IPS-20b (cell line): ENCODE measurements at regions not wholly inside any gene's neighbourhood (a gene's known extent, or its start where the extent isn't known, plus 50 kb on each side); places are given as distances from the start of the nearest gene placed in this dataset.
A peak's percentile ranks its signal among the peaks of the same experiment; 100 is the strongest.
"Not testable (repeated sequence)": the region's sequence is repeated elsewhere in the genome, so short reads cannot be mapped to it uniquely, and the experiment has no call there.

Source experiments
- H3K27ac ChIP-seq: one replicate; pipeline ENCODE4 v1.5.1; 2013; ENCODE audit warnings: low read length
- H3K27me3 ChIP-seq: 2 replicates; pipeline ENCODE4 v1.6.1; 2013; ENCODE audit warnings: mild to moderate bottlenecking, low read length, inconsistent platforms; ENCODE audit not compliant: insufficient read depth
- H3K36me3 ChIP-seq: 2 replicates; pipeline ENCODE4 v1.6.1; 2013; ENCODE audit warnings: low read depth, mild to moderate bottlenecking, inconsistent platforms, low read length, moderate library complexity; ENCODE audit not compliant: insufficient read depth
- H3K4me1 ChIP-seq: 2 replicates; pipeline ENCODE4 v1.6.1; 2013; ENCODE audit warnings: mild to moderate bottlenecking, control low read depth, inconsistent platforms, low read length, moderate library complexity; ENCODE audit not compliant: insufficient read depth
- H3K4me3 ChIP-seq: 2 replicates; pipeline ENCODE4 v1.5.1; 2013; ENCODE audit warnings: mild to moderate bottlenecking, low read length, inconsistent platforms
- H3K9ac ChIP-seq: 2 replicates; pipeline ENCODE4 v1.6.1; 2013; ENCODE audit warnings: low read depth, mild to moderate bottlenecking, inconsistent platforms, low read length, moderate library complexity
- H3K9me3 ChIP-seq: 2 replicates; pipeline ENCODE4 v1.6.1; 2013; ENCODE audit warnings: mild to moderate bottlenecking, low read depth, low read length, inconsistent platforms; ENCODE audit not compliant: insufficient read depth

GRCh38 chrY:7292113-7292512 lies 380.6 kb upstream of the AMELY start:
- Histone ChIP-seq H3K4me1 (peaks cover 5% of the 10 kb centered on the region; the same call in 1 of the 2 replicates), H3K27ac (no peak overlapping the region), H3K36me3 (peaks cover 7% of the 10 kb centered on the region; the same call in 1 of the 2 replicates), H3K9ac (no peak overlapping the region), H3K27me3 (no peaks in the 10 kb centered on the region), H3K9me3 (no peaks in the 10 kb centered on the region), H3K4me3 (no peak overlapping the region)

GRCh38 chrY:7289889-7290833 lies 378.6 kb upstream of the AMELY start:
- Histone ChIP-seq H3K4me1 (peaks cover 5% of the 10 kb centered on the region; the same call in 1 of the 2 replicates), H3K27me3 (no peaks in the 10 kb centered on the region), H3K36me3 (peaks cover 12% of the 10 kb centered on the region), H3K4me3 (no peak overlapping the region), H3K9me3 (no peaks in the 10 kb centered on the region), H3K27ac (no peak overlapping the region), H3K9ac (no peak overlapping the region)

GRCh38 chrY:7288611-7289010 lies 377.1 kb upstream of the AMELY start:
- H3K27me3 ChIP-seq, result no peaks in the 10 kb centered on the region
- no peak overlapping the region for H3K27ac ChIP-seq
- H3K4me3 ChIP-seq, result no peak overlapping the region
- H3K36me3 ChIP-seq, result peaks cover 25% of the 10 kb centered on the region
- H3K9me3 ChIP-seq, result no peaks in the 10 kb centered on the region
- H3K9ac ChIP-seq, result no peak overlapping the region
- H3K4me1 ChIP-seq, result peaks cover 5% of the 10 kb centered on the region; the same call in 1 of the 2 replicates

GRCh38 chrY:7287963-7288362 lies 376.4 kb upstream of the AMELY start:
- not testable (repeated sequence) for H3K27ac ChIP-seq, H3K4me1 ChIP-seq

GRCh38 chrY:7285388-7285787 lies 373.8 kb upstream of the AMELY start:
- peaks cover 21% of the 10 kb centered on the region for H3K36me3 ChIP-seq
- H3K4me1 ChIP-seq, result peaks cover 5% of the 10 kb centered on the region; the same call in 1 of the 2 replicates
- H3K9ac ChIP-seq, result no peak overlapping the region
- no peaks in the 10 kb centered on the region for H3K27me3 ChIP-seq
- H3K4me3 ChIP-seq, result no peak overlapping the region
- no peaks in the 10 kb centered on the region for H3K9me3 ChIP-seq
- no peak overlapping the region for H3K27ac ChIP-seq

More at GRCh38 chrY:7287963-7288362, 376.4 kb upstream of the AMELY start:
- not testable (repeated sequence) for H3K9me3 ChIP-seq, H3K27me3 ChIP-seq, H3K4me3 ChIP-seq, H3K9ac ChIP-seq
- H3K36me3 ChIP-seq, result peaks cover 27% of the 10 kb centered on the region

GRCh38 chrY:7283001-7283400 lies 371.4 kb upstream of the AMELY start:
- Histone ChIP-seq H3K4me3 (no peak overlapping the region), H3K9ac (no peak overlapping the region), H3K36me3 (peaks cover 20% of the 10 kb centered on the region), H3K9me3 (no peaks in the 10 kb centered on the region), H3K4me1 (peaks cover 9% of the 10 kb centered on the region; the same call in 1 of the 2 replicates), H3K27ac (no peak overlapping the region), H3K27me3 (no peaks in the 10 kb centered on the region)

- H3K4me3 ChIP-seq, H3K9ac ChIP-seq, H3K27me3 ChIP-seq, H3K27ac ChIP-seq, H3K9me3 ChIP-seq: not testable (repeated sequence)
- Histone ChIP-seq H3K4me1 (peaks cover 11% of the 10 kb centered on the region; the same call in 1 of the 2 replicates), H3K36me3 (peaks cover 16% of the 10 kb centered on the region)
Observed at GRCh38 chrY:7280151-7280740, 368.7 kb upstream of the AMELY start.

GRCh38 chrY:7275751-7276150 lies 364.2 kb upstream of the AMELY start:
- Histone ChIP-seq H3K9me3 (no peaks in the 10 kb centered on the region), H3K4me1 (peaks cover 14% of the 10 kb centered on the region; the same call in 1 of the 2 replicates), H3K4me3 (peak overlapping the region; percentile 72), H3K27ac (no peak overlapping the region), H3K9ac (no peak overlapping the region; the same call in 1 of the 2 replicates), H3K27me3 (no peaks in the 10 kb centered on the region; the same call in 1 of the 2 replicates), H3K36me3 (no peaks in the 10 kb centered on the region)

- no peaks in the 10 kb centered on the region; the same call in 1 of the 2 replicates for H3K27me3 ChIP-seq
- no peaks in the 10 kb centered on the region for H3K9me3 ChIP-seq
- no peaks in the 10 kb centered on the region for H3K36me3 ChIP-seq
- H3K4me1 ChIP-seq, result peaks cover 14% of the 10 kb centered on the region; the same call in 1 of the 2 replicates
- H3K27ac ChIP-seq, result no peak overlapping the region
- H3K9ac ChIP-seq, result peak overlapping the region; percentile 69
- peak overlapping the region; percentile 72 for H3K4me3 ChIP-seq
Observed at GRCh38 chrY:7275014-7275413, 363.5 kb upstream of the AMELY start.

- Histone ChIP-seq H3K9me3 (no peaks in the 10 kb centered on the region), H3K9ac (peak overlapping the region; percentile 69; the same call in 1 of the 2 replicates), H3K27ac (no peak overlapping the region), H3K4me1 (peaks cover 10% of the 10 kb centered on the region; the same call in 1 of the 2 replicates), H3K36me3 (no peaks in the 10 kb centered on the region), H3K4me3 (peak overlapping the region; percentile 72), H3K27me3 (no peaks in the 10 kb centered on the region; the same call in 1 of the 2 replicates)
Observed at GRCh38 chrY:7274369-7274913, 362.9 kb upstream of the AMELY start.

- no peaks in the 10 kb centered on the region for H3K9me3 ChIP-seq
- H3K9ac ChIP-seq, result peak overlapping the region; percentile 69; the same call in 1 of the 2 replicates
- H3K4me1 ChIP-seq, result peaks cover 6% of the 10 kb centered on the region; the same call in 1 of the 2 replicates
- H3K36me3 ChIP-seq, result no peaks in the 10 kb centered on the region
- H3K4me3 ChIP-seq, result peak overlapping the region; percentile 72
- H3K27me3 ChIP-seq, result no peaks in the 10 kb centered on the region; the same call in 1 of the 2 replicates
- no peak overlapping the region for H3K27ac ChIP-seq
Observed at GRCh38 chrY:7273587-7274203, 362.1 kb upstream of the AMELY start.
